ENCODE measurements at regions not wholly inside any gene's neighbourhood (a gene's known extent, or its start where the extent isn't known, plus 50 kb on each side); places are given as distances from the start of the nearest gene placed in this dataset.

DNA sequence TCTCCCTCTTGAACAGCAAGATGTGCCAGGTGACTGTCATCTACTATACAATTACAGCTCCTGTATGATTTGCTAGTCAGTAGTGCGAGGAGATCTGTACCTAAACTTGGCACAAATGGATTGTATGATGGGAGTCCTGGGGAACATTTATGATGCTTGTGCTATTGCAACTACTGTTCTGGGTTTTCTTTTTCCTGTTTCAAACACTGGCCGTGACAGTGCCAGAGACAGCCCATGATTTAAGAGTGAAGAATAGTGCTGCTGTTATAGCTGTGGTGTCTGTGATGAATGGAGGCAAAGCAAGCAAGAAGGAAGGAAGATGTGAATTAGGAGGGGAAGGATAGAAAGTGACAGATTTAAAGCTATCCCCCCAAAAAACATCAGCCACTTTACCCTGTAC, 1868.9 kb downstream of the PCDH7 start:
- H3K4ac ChIP-seq (replicated peaks; ENCODE audit: insufficient read length, low read depth, low read length) = no peak overlapping the region
- H3K18ac ChIP-seq (ENCODE audit: extremely low read depth, low read length) = no peak overlapping the region
- H2BK12ac ChIP-seq (ENCODE audit: low read depth, low read length) = no peak overlapping the region
- H2BK20ac ChIP-seq (ENCODE audit: low read length) = no peak overlapping the region
- no peak overlapping the region for H2BK120ac ChIP-seq (replicated peaks; ENCODE audit: low read depth, low read length)
- no peak overlapping the region for H3K56ac ChIP-seq (replicated peaks; ENCODE audit: insufficient read length, low read depth, low read length)
- no peak overlapping the region for H2BK15ac ChIP-seq (ENCODE audit: low read length)
- POLR2A ChIA-PET (ENCODE audit: partially characterized antibody) = no interaction called here
- DNase-seq (ENCODE audit: low read depth in 1 of 2, low spot score in 2 of 2) = no peak
- no peak overlapping the region for H3K23ac ChIP-seq (ENCODE audit: insufficient read length)
- H3K9me3 ChIP-seq (ENCODE audit: insufficient read depth in 2 of 2, low read depth in 1 of 2, low read length in 1 of 2) = no peaks in the 10 kb centered on the region
- no peak overlapping the region for H3K4me2 ChIP-seq (ENCODE audit: insufficient read depth in 1 of 2, low read depth in 2 of 2, low read length in 2 of 2)
- CTCF ChIA-PET (ENCODE audit: partially characterized antibody) = interaction anchor here (0.6 kb wide), 1 partner anchor 184 kb away, joined by 3 read pairs; no protein-coding TSS in a partner anchor
- H4K20me1 ChIP-seq (replicated peaks in 1 of 2; ENCODE audit: control insufficient read depth in 1 of 2, insufficient read depth in 2 of 2, low read length in 2 of 2) = no peaks in the 10 kb centered on the region
- H2BK5ac ChIP-seq (ENCODE audit: low read depth, low read length) = no peak overlapping the region
- FAIRE-seq = no peak
- H3K27ac ChIP-seq (ENCODE audit: low read depth, low read length) = no peak overlapping the region
- H4K8ac ChIP-seq (ENCODE audit: extremely low read depth, insufficient read depth, low read length) = no peak overlapping the region
- no peaks in the 10 kb centered on the region for H3K79me2 ChIP-seq (ENCODE audit: control insufficient read depth in 1 of 2, insufficient read depth in 2 of 2, low read length in 2 of 2)
- H3K9ac ChIP-seq (replicated peaks in 1 of 4; ENCODE audit: extremely low read depth in 1 of 4, low read depth in 3 of 4, low read length in 3 of 4) = no peak overlapping the region
- no peak overlapping the region for H4K91ac ChIP-seq (replicated peaks; ENCODE audit: insufficient read length, low read length)
- H2AK5ac ChIP-seq (ENCODE audit: low read depth, low read length) = no peak overlapping the region
- H2AFZ ChIP-seq (ENCODE audit: low read length) = no peak overlapping the region
- H3K79me1 ChIP-seq (ENCODE audit: low read depth, low read length) = no peaks in the 10 kb centered on the region
- H3K4me1 ChIP-seq (replicated peaks in 1 of 4; ENCODE audit: control insufficient read depth in 3 of 4, insufficient read depth in 4 of 4, low read length in 3 of 4) = 0 out of 7 replicates have a peak, but pooled peaks cover 0 to 3% (median 0%) of the 10 kb centered on the region in 4 experiments
- WGBS, 2 experiments (ENCODE audit: extremely low coverage in 1 of 2, insufficient coverage in 1 of 2, insufficient read length in 1 of 2, insufficient replicate concordance in 2 of 2, low coverage in 1 of 2, low lambda C conversion rate in 2 of 2, missing lambda C conversion rate in 1 of 2) = 88% methylated on average over 2 of the region's 2 CpGs; no CpG with 5 or more reads in 1 of the 2 experiments
- H3K14ac ChIP-seq (ENCODE audit: insufficient read length) = no peak overlapping the region
- H3K27me3 ChIP-seq (replicated peaks in 1 of 4; ENCODE audit: control insufficient read depth in 3 of 4, extremely low read depth in 1 of 4, insufficient read depth in 3 of 4, low read length in 3 of 4) = no peaks in the 10 kb centered on the region
- H3K36me3 ChIP-seq (ENCODE audit: control insufficient read depth in 2 of 4, insufficient read depth in 4 of 4, low read length in 3 of 4) = no peaks in the 10 kb centered on the region
- H4K5ac ChIP-seq (ENCODE audit: insufficient read length, low read depth, low read length) = no peak overlapping the region
- H3K23me2 ChIP-seq (ENCODE audit: low read depth, low read length) = no peaks in the 10 kb centered on the region
- no peak overlapping the region for H3K4me3 ChIP-seq (ENCODE audit: extremely low read depth in 1 of 4, insufficient read depth in 2 of 4, low read depth in 3 of 4, low read length in 4 of 4)
- no peak for TF ChIP-seq RNF2 (IDR thresholded peaks at IDR 0.05; ENCODE audit: borderline replicate concordance, low read depth, low read length, missing control alignments, poor library complexity, severe bottlenecking)
- no peak for TF ChIP-seq SUZ12 (IDR thresholded peaks at IDR 0.05; ENCODE audit: low read length)
- TF ChIP-seq KDM4A (IDR thresholded peaks at IDR 0.05; ENCODE audit: low read depth, low read length, severe bottlenecking) = no peak
- no peak for TF ChIP-seq MAFK (IDR thresholded peaks at IDR 0.05; ENCODE audit: low read depth, low read length)
- no peak for TF ChIP-seq EGR1 (IDR thresholded peaks at IDR 0.05; ENCODE audit: borderline replicate concordance, low read depth, low read length)
- no peak for TF ChIP-seq RFX5 (IDR thresholded peaks at IDR 0.05; ENCODE audit: borderline replicate concordance, low read depth, low read length)
- no peak for TF ChIP-seq ASH2L (IDR thresholded peaks at IDR 0.05; ENCODE audit: low read length)
- TF ChIP-seq, protein P1, sequence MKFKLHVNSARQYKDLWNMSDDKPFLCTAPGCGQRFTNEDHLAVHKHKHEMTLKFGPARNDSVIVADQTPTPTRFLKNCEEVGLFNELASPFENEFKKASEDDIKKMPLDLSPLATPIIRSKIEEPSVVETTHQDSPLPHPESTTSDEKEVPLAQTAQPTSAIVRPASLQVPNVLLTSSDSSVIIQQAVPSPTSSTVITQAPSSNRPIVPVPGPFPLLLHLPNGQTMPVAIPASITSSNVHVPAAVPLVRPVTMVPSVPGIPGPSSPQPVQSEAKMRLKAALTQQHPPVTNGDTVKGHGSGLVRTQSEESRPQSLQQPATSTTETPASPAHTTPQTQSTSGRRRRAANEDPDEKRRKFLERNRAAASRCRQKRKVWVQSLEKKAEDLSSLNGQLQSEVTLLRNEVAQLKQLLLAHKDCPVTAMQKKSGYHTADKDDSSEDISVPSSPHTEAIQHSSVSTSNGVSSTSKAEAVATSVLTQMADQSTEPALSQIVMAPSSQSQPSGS (IDR thresholded peaks at IDR 0.05; ENCODE audit: low read length) = no peak
